Skeletal muscle cell (primary cell): ENCODE measurements at regions not wholly inside any gene's neighbourhood (a gene's known extent, or its start where the extent isn't known, plus 50 kb on each side); places are given as distances from the start of the nearest gene placed in this dataset.
"Not testable (repeated sequence)": the region's sequence is repeated elsewhere in the genome, so short reads cannot be mapped to it uniquely, and the experiment has no call there.

Experiments used
- DNase-seq: peaks from one replicate; pipeline ENCODE4 v3.0.0-alpha.2; 2010; ENCODE audit warnings: low read depth
- H3K4me3 ChIP-seq: 2 replicates; pipeline ENCODE4 v1.5.1; 2011; ENCODE audit warnings: low read depth, mild to moderate bottlenecking, control low read depth, low read length, moderate library complexity

DNA sequence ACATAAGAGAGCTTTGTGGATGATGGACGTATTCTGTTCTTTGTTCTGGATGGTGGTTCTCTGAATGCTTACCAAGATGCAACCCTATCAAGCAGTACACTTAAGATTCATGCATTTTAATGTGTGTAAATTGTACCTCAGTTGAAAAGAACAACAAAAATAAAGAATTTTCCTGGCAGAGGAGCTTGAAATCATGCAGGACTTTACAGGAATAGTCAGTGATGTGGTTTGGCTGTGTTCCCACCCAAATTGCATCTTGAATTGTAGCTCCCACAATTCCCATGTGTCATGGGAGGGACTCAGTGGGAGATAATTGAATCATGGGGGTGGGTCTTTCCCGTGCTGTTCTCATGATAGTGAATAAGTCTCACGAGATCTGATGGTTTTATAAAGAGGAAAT is 430.6 kb upstream of the ASIC2 start:
- DNase-seq, H3K4me3 ChIP-seq: not testable (repeated sequence)

DNA sequence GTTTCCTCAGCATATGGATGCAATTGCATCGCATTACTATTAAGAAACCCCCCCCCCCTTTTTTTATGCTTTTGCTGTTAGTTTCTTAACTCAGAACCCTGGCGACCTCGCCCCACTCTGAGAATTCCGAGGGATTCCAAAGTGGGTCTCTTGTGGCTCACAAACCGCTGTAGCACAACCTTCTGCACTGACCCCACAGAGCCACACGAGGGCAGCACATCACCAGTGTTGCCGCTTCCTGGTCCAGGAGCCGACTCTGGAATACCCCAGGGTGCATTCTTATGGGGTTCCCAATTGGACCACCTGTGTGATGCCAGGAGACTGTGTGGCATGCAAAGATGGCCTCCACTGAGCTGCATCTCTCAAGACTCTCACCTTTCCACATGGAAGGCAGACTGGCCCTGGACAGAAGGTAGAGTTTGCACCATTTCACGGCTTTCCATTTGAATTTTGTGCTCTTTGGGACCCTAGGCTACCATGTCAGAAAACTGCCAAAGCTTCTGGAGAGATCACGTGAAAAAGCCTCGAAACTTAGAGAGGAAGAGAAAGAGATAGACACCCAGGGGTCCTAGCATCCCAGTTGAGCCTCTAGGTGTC is 432.7 kb upstream of the ASIC2 start:
- DNase-seq = no peak
- no peak overlapping the region for H3K4me3 ChIP-seq

DNA sequence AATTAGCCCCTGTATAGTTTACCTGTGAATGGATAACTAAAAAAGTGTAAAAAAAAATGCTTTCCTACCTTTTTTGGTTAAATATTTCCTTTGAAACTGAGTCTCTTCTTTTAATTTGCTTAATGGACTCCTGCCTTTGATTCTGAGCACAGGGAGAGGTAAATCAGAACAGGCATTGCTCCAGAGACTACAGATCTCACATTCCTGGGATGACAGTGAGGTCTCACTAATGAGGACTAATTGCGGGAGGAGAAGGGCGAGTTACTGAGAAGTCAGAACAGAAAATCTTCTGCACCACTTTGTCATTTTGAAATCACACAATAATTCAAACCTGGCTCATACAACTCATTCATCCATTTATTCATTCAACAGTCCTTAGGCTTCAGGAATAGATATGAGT is 437.0 kb upstream of the ASIC2 start:
- H3K4me3 ChIP-seq = no peak overlapping the region
- DNase-seq = no peak

DNA sequence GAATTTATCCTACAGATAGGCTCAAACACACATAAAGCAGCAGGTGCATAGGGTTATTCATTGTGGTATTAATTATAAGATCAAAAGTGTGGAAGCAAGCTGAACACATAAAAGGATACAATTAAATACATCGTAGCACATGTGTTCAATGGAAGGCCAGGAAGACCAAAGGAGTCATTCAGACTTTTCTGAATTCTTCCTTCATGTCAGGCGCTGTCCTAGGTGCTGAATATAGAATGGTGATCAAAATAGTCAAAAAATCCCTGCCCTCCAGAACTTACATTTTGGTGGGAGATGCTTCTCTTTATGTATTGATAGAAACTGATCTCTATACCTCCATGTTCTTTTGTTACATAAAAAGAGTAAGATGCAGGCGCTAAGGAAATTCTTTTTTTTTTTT is 439.0 kb upstream of the ASIC2 start:
- no peak for DNase-seq
- no peak overlapping the region for H3K4me3 ChIP-seq

DNA sequence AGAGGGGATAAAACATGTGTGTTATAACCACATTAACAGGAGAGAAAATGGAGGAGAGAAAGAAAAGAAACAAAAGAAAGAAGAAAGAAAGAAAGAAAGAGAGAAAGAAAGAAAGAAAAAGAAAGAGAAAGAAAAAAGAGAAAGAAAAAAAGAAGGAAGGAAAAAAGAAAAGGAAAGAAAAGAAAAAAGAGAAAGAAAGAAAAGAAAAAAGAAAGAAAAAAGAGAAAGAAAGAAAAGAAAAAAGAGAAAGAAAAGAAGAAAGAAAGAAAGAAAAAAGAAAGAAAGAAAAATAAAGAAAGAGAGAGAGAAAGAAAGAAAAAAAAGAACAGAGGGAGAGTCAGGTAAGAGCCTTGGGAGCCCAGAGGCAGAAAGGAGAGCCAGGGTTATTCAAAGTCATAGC is 446.6 kb upstream of the ASIC2 start:
- H3K4me3 ChIP-seq = no peak overlapping the region
- no peak for DNase-seq

DNA sequence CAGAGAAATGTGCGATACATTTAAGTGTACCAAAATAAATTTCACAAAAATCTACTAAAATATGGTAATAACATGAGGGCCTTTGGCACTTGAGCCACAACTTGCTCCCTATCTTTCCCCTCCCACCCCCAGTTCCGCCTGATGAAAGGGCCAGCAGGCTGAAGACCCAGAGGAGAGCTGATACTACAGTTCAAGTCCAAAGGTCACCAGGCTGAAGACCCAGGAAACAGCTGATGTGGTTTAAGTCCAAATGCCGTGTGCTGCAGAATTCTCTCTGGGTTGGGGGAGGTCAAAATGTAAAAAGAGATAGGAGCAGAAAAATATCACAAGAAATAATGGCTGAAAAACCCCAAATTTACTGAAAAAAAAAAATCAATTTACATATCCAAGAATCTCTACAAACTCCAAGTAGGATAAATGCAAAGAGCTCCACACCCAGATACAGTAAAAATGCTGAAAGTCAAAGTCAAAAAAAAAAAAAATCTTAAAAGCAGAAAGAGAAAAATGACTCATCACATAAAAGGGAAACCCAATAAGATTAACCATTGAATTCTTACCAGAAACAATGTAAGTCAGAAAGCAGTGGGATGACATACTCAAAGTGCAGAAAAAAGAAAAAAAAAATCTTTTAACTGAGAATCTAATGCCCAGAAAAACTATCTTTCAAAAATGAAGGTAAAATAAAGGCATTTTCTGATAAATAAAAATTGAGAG is 452.1 kb upstream of the ASIC2 start:
- DNase-seq = no peak
- H3K4me3 ChIP-seq = no peak overlapping the region

DNA sequence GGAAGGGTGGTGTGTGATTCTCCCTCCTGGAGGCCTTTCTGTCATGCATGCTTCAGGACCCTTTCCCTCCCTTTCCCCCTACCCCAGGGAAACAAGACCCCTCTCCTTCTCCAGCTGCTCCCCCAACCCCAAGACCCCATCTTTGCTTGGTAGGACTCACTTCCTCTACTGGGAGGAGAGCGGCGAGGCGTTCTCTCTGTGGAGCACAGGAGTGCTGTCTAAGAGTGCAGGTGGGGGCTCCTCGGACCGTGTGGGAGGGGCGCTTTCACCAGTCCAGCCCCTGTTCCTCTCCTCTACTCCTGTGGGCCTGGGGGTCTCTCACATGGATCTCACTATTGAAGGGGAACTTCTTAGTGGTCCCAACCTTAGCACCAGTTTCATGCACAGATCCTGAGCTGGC is 456.1 kb upstream of the ASIC2 start:
- no peak overlapping the region for H3K4me3 ChIP-seq
- no peak for DNase-seq

DNA sequence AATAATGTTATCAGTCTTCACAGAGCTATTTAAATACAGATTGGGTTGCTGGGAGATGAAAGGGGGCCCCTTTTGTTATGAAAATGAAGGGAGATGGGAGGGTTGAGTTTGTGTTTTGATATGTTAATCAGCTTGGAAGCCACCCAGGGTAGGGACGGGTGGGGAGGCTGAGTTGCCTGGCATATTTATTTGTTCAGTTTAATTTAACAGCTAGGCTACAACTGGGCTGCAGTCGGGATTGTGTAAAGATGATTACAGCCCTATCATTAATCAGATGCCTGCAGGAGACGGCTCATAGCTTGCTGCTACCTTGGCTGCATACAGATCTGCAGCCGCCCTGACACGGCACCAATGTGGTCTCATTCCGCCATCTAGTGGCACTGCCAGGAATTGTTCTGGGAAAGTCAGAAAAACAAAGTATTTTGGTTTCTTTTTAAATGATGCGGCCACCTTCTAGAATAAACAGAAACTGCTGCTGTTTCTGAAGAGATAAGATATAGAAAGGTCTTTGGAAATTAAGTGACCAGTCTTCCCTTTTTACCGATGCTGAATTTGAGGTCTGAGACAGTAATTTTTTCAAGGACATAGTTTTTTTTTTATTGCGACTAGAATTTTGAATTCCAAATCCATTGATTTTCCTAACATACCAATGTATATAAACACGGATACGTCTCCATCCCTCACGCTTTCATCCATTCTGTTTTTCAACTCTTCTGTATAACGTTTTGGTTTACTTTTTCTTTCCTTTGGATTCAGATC is 458.0 kb upstream of the ASIC2 start:
- DNase-seq = peak; percentile 17
- H3K4me3 ChIP-seq = no peak overlapping the region

DNA sequence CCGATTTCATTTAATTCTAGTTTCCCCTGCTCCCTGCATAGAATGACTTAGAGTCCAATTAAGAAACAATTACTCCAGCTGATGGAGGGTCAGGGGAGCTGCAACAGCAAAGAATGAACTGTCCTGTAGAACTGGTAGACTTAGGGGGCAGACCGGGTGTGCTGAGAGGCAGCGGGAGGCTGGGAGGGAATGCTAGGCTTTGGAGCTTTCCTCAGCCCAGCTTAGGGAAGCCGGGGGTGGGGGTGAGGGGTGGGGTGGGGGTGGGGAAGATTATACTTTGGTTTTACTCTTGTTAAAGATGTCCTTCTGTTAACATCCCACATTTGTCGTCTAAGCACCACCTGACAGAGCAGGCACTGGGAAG is 458.6 kb upstream of the ASIC2 start:
- no peak for DNase-seq
- no peak overlapping the region for H3K4me3 ChIP-seq

DNA sequence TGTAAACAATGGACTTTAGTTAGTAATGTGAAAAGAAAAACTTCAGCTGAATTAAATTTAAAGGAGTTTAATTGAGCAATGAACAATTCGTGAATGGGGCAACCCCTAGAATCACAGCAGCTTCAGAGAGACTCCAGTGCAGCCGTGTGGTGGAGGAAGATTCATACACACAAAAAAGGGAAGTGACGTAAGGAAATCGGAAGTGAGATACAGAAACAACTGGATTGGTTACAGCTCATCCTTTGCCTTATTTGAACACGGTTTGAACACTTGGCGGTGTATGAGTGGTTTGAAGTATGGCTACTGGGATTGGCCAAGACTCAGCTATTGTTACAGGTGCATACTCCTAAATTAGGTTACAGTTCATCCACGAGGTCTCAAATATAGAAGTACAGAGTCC is 460.4 kb upstream of the ASIC2 start:
- no peak for DNase-seq
- no peak overlapping the region for H3K4me3 ChIP-seq

DNA sequence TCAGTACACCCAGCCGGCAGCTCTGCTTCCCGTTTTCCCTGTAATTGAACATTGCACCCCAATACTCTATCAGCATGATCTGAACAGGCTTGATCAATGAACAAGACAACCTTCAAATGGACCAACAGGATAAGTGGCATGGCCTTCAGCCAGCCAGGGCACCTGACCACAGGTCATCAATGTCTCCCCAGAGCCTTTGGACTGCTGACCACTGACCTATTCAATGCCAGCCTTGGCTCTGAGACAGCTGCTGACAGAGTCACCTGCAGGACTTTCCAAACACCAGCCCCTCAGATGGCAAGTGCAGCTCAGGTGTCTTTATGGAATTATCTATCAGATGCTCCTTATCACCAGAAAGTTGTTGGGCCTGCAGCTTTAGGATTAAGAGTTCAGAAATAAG is 462.9 kb upstream of the ASIC2 start:
- DNase-seq = no peak
- H3K4me3 ChIP-seq = no peak overlapping the region

DNA sequence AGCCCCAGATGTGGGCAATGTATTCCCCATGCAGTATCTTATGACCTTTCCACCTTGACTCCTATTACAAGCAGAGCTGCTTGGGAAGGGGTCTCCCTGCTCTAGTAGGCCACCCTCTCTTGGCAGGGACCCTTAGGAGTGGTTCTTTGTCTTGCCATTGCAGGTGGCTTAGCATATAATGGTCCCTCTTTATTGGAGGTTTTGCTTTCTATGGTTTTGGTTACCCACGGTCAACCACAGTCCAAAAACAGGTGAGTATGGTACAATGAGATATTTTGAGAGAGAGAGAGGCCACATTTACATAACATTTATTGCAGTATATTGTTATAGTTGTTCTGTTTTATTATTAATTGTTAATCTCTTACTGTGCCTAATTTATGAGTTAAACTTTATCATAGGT is 472.8 kb upstream of the ASIC2 start:
- no peak for DNase-seq
- no peak overlapping the region for H3K4me3 ChIP-seq

DNA sequence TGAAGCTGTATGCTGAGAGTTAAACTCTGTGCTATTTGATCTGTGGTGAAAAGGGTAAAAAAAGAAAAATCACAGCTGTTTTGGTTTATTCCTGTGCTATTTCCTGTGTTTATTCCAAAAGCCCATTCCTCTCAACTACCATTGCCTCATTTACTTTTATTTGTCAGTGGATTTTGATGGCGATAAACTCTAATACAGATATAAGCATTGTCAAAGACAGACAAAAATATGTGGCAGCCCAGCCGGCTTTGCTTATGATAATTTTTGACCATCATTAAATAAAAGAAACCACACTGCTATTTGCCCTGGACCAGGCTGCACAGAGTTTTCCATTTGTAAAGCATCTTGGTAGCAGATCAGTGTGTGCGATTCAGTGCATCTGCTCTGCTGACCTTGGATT is 473.6 kb upstream of the ASIC2 start:
- H3K4me3 ChIP-seq = no peak overlapping the region
- no peak for DNase-seq

DNA sequence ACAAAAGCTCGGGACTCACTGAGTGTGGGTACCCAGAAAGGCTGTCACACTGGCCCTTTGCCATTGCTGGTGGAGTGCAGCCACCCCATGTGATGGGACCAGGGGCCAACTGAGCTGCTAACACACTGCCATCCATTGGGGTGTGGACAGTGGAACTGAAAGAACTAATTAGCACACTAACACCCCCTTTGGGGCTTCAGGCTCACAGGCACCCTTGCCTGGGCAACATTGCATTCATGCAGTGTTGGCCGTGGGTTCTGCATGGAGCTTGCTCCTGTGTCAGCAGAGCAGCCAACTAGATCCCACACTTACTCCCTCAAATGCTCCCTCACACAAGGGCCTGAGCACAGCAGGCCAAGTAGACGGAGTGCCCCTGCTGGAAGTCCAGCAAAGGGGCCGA is 476.0 kb upstream of the ASIC2 start:
- no peak for DNase-seq
- H3K4me3 ChIP-seq = no peak overlapping the region

DNA sequence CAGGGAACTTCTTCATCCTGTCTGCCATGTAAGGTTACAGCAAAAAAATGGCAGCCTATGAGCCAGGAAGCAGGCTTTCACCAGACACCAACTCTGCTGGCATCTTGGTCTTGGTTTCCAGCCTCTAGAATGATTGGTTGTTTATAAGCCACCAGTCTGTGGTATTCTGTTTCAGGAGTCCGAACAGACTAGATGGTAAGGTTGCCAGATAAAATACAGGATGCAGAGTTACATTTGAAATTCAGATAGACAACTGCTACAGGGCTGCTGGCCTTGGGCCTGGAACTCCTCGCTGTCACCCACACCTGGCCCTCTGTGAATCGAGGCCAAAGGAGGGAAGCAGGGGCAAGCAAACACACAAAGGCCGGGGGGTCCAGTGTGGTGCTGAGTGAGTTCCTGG is 478.8 kb upstream of the CCL2 start:
- DNase-seq = no peak

DNA sequence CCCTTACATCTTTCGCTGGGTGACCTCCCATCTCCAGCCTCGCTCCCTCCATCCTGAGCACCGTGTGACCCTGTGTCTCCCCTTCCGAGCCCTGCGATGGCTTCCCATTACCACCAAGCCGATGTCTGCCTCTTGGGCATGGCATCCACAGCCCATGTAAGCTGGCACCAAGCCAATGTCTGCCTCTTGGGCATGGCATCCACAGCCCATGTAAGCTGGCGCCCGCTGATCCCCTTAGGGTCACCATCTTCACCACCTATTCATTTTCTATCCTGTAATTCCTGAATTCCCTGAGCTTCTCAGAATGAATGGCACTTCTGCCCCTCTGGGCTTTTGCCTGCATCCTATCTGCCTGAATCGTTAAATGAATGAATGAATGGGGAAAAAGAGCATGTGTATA is 478.2 kb upstream of the CCL2 start:
- H3K4me3 ChIP-seq = no peak overlapping the region

More for the DNA sequence above, 478.8 kb upstream of the CCL2 start:
- no peak overlapping the region for H3K4me3 ChIP-seq

DNA sequence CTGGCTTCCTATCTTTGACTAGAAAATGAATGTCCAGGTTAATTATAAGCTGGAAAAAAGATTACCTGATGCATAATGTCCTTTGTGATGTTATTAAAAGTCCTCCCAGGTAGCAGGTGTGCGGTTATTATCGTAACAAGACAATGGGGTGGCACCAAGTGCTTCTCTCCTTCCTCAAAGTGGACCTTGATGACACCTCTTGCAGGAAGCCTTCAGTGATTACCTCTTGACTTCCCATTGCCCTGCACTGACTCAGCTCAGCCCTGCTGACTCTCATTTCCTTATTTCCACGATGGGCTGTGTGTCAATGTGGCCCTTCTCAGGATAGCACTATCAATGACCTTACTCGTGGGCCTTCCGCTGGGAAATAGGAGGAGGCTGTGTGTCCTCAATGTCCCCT is 477.4 kb upstream of the CCL2 start:
- DNase-seq = no peak
- no peak overlapping the region for H3K4me3 ChIP-seq

More for the DNA sequence above, 478.2 kb upstream of the CCL2 start:
- DNase-seq = no peak

DNA sequence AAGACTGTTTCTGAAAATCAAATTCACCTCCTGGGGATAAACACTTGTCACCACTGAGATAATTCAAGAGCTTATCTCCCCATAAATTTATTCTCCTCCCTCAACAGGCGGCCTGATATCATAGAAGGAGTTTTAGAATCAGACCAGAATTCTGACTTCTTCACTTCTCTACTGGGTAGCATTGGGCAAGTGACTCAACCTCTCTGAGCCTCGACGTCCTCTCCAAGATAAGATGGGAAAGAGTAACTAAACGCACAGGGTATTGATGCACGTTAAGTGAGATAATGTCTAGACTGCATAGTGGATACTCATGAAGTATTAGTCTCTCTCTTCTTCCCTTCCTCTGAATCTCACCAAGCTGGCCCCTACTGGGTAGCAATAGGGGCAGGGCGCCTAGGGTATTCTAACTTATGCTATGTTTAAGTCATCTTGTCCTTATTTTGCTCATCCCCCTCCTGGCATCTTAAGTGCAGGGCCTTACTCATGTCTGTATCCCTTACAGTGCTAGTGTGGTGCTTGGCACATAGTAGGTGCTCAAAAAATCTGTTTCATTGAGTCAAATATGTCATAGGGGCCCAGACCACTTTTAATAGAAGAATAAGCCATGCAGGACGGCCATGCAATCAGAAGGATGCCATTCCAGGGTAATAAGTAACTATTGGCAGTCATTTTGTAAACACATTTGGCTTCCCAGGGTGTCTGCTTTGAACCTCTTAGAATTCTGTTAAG is 476.4 kb upstream of the CCL2 start:
- no peak overlapping the region for H3K4me3 ChIP-seq
- no peak for DNase-seq

DNA sequence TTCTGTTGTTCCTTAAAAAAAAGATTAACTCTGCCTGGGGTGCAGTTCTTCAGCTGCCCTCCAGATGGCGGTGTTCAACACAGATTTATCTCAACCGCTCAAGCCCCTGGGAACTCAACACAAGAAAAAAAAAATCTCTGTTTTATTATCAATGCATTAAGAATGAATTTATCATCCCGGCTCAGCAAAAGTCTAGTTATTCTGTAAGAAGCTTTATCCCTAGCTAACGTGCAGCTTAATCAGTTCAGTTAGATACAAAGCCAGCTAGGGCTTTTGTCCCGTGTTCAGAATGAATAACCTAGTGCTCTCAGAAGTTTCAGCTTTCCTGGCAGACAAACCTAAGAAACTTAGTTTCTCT is 475.9 kb upstream of the CCL2 start:
- DNase-seq = peak; percentile 10

DNA sequence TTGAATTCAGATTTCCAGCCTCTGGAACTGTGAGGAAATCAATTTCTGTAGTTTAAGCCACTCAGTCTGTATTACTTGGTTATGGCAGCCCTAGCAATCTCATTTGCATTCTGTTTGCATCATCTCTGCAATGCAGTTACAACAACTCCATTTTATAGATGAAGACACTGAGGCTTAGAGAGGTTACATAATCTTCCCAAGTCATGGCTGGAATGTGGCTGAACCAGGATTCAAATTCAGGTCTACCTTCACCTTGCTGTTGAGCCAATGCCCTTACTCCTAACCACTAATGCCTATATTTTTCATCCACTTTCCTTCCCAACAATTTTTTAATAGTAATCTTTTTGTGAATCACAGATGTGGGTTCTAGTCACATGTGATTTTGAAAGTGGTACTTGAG is 469.8 kb upstream of the CCL2 start:
- H3K4me3 ChIP-seq = no peak overlapping the region
- no peak for DNase-seq

More for the DNA sequence above, 475.9 kb upstream of the CCL2 start:
- no peak overlapping the region for H3K4me3 ChIP-seq
